ENCODE measurements at regions not wholly inside any gene's neighbourhood (a gene's known extent, or its start where the extent isn't known, plus 50 kb on each side); places are given as distances from the start of the nearest gene placed in this dataset.

DNA sequence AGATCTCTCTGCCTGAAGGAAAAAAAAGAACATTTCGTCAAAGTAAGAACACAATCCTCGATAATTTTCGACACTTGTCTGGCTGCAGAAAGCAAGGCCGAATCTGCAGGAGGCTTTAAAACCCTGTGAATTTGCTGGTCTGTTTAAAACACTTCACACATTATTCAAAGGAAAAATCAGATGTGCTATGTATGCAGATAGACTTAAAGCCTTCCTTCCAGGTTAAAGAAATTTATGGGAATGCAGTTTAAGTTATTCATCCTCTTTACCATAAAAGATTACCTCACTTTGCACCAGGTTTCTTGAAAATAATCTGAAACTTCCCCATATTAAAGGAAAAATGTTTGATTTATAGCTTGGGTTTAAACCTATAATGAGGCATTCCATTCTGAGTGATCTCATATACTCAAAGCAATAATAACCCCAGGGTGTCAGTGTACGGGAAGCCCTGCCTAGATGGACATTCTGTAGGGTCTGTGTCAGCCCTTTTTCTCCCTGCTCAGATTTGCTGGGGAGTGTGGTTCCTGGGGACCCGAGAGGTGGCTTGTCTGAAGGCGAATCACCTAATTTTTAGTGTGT lies 323.5 kb upstream of the SLC24A2 start:
- H3K9me3 Mint-ChIP-seq: peaks cover 31% of the 10 kb centered on the region
- H3K27me3 Mint-ChIP-seq: peaks cover 1% of the 10 kb centered on the region
- peak; percentile 30 for DNase-seq
- no peak overlapping the region for H3K4me3 Mint-ChIP-seq
- no peak overlapping the region for H3K27ac Mint-ChIP-seq
- intact Hi-C loops (cut with micrococcal nuclease): no loop called here
- peaks cover 8% of the 10 kb centered on the region for H3K36me3 Mint-ChIP-seq (ENCODE audit: low read depth)
- no peaks in the 10 kb centered on the region for H3K4me1 Mint-ChIP-seq

DNA sequence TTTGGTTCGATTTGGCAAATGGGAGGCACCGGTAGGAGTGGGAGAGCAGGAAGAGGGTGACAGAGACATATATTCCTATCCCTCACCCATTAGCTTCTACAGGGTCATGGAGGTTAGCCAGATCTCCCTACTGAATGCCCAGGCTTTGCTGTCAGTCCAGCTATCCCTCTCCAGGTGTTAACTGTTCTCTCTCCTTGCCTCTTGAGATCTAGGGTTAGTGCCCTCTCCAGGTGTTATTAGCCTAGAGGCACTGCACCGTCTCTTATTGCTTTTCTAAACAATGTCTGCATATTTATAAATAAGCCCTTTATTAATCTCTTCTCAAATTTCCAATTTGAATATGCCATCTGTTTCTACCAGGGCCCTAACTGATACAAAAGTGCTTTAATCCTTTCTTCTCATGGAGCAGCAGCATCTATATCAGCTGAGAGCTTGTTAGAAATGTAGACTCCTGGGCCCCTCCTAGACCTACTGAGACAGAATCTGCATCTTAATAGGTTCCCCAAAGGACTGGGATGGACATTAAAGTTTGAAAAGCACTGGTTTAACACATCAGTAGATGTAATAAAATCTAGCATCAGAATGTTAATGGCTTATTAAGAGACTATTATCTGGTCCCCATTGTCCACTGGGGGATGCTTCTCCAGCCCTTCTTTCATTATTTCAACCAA lies 322.5 kb upstream of the SLC24A2 start:
- H3K36me3 Mint-ChIP-seq (ENCODE audit: low read depth): peaks cover 8% of the 10 kb centered on the region
- no peaks in the 10 kb centered on the region for H3K4me1 Mint-ChIP-seq
- peaks cover 25% of the 10 kb centered on the region for H3K9me3 Mint-ChIP-seq
- H3K4me3 Mint-ChIP-seq: no peak overlapping the region
- intact Hi-C loops (cut with micrococcal nuclease): no loop called here
- H3K27ac Mint-ChIP-seq: no peak overlapping the region
- H3K27me3 Mint-ChIP-seq: peaks cover 1% of the 10 kb centered on the region
- no peak for DNase-seq

DNA sequence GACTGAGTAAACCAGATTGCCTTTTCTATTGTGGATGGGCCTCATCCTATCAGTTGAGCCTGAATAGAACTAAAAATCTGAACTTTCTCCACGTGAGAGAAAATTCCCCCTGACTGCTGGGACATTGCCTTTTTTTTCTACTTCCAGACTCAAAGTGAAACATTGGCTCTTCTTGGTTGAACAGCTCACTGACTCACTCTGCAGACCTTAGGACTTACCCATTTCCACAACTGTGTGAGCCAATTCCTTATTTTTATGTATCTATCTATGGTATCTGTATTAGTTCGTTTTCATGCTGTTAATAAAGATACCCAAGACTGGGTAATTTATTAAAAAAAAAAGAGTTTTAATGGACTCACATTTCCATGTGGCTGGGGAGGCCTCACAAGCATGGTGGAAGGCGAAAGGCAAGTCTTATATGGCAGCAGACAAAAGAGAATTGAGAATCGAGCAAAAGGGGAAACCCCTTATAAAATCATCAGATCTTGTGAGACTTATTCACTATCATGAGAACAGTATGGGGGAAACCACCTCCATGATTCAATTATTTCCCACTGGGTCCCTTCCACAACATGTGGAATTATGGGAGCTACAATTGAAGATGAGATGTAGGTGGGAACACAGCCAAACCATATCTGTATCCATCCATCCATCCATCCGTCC lies 306.7 kb upstream of the SLC24A2 start:
- Mint-ChIP-seq H3K27me3 (no peaks in the 10 kb centered on the region), H3K36me3 (ENCODE audit: low read depth) (peaks cover 1% of the 10 kb centered on the region), H3K4me1 (no peaks in the 10 kb centered on the region), H3K27ac (no peak overlapping the region), H3K9me3 (peaks cover 28% of the 10 kb centered on the region), H3K4me3 (no peak overlapping the region)
- DNase-seq: no peak
- intact Hi-C loops (cut with micrococcal nuclease): no loop called here

DNA sequence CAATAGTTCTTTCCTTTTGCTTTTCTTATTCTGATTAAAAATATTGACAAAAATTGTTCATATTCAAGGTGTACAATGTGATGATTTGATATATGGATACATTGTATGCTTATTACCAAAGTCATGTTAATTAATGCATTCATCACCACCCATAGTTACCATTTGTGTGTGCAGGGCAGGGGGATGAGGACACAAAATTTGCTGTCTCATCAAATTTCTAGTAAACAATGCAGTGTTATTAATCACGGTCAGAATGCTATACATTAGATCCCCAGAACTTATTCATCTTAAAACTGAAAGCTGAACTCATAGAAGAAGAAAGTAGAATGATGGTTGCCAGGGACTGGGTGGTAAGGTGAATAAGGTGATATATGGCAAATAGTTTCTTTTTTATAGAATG lies 303.7 kb upstream of the SLC24A2 start:
- H3K4me3 Mint-ChIP-seq: no peak overlapping the region
- no peak overlapping the region for H3K27ac Mint-ChIP-seq
- peaks cover 20% of the 10 kb centered on the region for H3K9me3 Mint-ChIP-seq
- H3K4me1 Mint-ChIP-seq: no peaks in the 10 kb centered on the region
- no peak for DNase-seq
- intact Hi-C loops (cut with micrococcal nuclease): no loop called here
- no peaks in the 10 kb centered on the region for H3K27me3 Mint-ChIP-seq
- peaks cover 1% of the 10 kb centered on the region for H3K36me3 Mint-ChIP-seq (ENCODE audit: low read depth)

DNA sequence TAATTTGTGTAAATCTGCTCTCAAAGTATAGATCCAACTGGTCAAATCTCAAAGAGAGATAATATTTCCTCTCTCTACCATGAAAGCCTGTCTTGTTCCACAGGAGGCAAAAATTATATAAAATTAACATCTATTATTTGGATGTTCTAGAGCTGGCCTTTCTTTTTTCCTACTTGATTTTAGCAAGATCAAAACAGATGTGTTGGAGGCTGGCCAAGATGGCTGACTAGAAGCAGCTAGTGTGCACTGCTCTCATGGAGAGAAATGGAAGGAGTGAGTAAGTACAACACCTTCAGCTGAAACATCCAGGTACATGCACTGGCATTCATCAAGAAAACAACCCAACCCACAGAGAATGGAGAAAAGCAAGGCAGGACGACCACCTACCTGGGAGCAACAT lies 298.6 kb upstream of the SLC24A2 start:
- intact Hi-C loops (cut with micrococcal nuclease): no loop called here
- H3K27ac Mint-ChIP-seq: no peak overlapping the region
- H3K4me1 Mint-ChIP-seq: peaks cover 2% of the 10 kb centered on the region
- peaks cover 7% of the 10 kb centered on the region for H3K27me3 Mint-ChIP-seq
- no peak overlapping the region for H3K4me3 Mint-ChIP-seq
- H3K36me3 Mint-ChIP-seq (ENCODE audit: low read depth): peaks cover 1% of the 10 kb centered on the region
- peaks cover 17% of the 10 kb centered on the region for H3K9me3 Mint-ChIP-seq
- DNase-seq: no peak

DNA sequence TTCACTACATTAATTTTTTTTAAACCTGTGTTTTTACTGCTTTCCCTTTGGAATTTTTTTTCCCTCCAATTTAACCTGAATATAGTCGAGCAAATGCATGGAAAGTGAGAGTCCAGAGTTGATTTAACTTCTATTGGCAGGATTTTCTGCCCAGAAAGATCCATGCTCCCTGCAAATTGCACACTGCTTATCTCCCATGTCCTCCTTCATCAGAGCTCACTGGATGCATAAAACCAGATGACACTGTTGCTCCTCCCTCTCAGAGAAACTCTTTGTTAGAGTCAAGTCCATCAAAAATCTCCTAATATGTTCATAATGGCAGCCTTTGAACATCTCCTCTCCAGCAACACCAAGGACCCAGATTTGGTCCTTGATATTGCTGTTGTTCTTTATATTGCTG lies 297.0 kb upstream of the SLC24A2 start:
- no peak overlapping the region for H3K4me3 Mint-ChIP-seq
- peaks cover 2% of the 10 kb centered on the region for H3K4me1 Mint-ChIP-seq
- H3K27ac Mint-ChIP-seq: no peak overlapping the region
- peaks cover 7% of the 10 kb centered on the region for H3K27me3 Mint-ChIP-seq
- DNase-seq: no peak
- no peaks in the 10 kb centered on the region for H3K36me3 Mint-ChIP-seq (ENCODE audit: low read depth)
- H3K9me3 Mint-ChIP-seq: peaks cover 8% of the 10 kb centered on the region
- intact Hi-C loops (cut with micrococcal nuclease): no loop called here

DNA sequence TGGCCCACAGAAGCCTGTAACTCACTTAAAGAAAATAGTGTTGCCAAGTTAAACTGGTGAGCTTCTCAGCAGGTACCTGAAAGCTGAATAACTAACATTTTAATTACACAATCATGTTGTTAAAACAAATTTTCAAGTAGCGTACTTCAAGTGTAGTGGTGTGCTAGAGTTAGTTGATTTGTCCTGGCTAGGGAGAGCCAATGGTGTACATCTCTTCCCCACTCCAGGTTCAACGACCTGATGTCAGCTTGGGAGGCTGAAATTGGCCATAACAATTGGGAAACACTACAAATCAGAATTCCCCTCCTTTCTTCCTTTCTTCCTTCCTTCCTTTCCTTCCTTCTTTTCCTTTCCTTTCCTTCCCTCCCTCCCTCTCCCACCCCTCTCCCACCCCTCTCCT lies 295.3 kb upstream of the SLC24A2 start:
- Mint-ChIP-seq H3K36me3 (ENCODE audit: low read depth) (no peaks in the 10 kb centered on the region), H3K4me3 (no peak overlapping the region), H3K27ac (no peak overlapping the region), H3K27me3 (peaks cover 7% of the 10 kb centered on the region), H3K9me3 (peaks cover 7% of the 10 kb centered on the region), H3K4me1 (peaks cover 2% of the 10 kb centered on the region)
- DNase-seq: no peak
- intact Hi-C loops (cut with micrococcal nuclease): no loop called here

DNA sequence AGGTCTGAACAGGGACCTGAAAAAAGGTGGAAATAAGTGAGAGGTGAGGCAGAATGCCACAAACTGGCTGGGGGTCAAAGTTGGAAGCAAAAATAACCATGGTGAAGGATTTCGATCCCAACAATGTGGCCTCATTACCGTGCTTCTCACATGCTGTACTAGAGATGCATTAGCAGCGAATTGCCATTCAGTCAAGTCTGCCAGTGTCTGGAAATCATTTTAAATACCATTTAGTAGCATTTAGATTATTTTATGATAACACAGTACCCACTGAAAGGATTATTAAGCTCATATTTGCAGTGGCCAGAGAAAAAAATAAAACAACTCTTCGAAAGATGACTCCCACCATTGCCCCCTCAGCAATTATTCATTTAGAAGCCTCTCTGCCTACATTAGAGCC lies 294.6 kb upstream of the SLC24A2 start:
- H3K36me3 Mint-ChIP-seq (ENCODE audit: low read depth): no peaks in the 10 kb centered on the region
- intact Hi-C loops (cut with micrococcal nuclease): no loop called here
- H3K4me3 Mint-ChIP-seq: no peak overlapping the region
- H3K27ac Mint-ChIP-seq: no peak overlapping the region
- H3K4me1 Mint-ChIP-seq: peaks cover 2% of the 10 kb centered on the region
- DNase-seq: peak; percentile 48
- H3K9me3 Mint-ChIP-seq: peaks cover 12% of the 10 kb centered on the region
- peaks cover 10% of the 10 kb centered on the region for H3K27me3 Mint-ChIP-seq

DNA sequence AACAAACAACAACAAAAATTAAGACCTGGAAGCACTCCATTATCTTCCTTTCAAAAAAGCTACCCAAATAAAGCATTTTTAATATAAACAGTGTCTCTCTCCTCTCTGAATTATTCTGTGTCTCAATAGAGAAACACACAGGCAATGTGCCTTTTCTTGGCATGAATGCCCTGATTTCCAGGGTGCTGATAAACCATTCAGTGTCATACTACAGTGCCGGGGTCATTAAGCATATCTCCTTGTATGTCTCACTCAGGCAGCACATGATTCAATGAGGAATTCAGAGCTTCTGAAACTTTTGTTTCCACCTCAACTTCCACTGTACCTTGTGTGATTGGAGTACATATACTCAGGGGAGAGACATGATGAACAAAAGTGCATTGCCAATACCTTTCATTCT lies 294.0 kb upstream of the SLC24A2 start:
- peaks cover 11% of the 10 kb centered on the region for H3K27me3 Mint-ChIP-seq
- peak; percentile 28 for DNase-seq
- H3K27ac Mint-ChIP-seq: no peak overlapping the region
- H3K4me3 Mint-ChIP-seq: no peak overlapping the region
- H3K4me1 Mint-ChIP-seq: peaks cover 2% of the 10 kb centered on the region
- intact Hi-C loops (cut with micrococcal nuclease): no loop called here
- H3K36me3 Mint-ChIP-seq (ENCODE audit: low read depth): no peaks in the 10 kb centered on the region
- H3K9me3 Mint-ChIP-seq: peaks cover 12% of the 10 kb centered on the region

DNA sequence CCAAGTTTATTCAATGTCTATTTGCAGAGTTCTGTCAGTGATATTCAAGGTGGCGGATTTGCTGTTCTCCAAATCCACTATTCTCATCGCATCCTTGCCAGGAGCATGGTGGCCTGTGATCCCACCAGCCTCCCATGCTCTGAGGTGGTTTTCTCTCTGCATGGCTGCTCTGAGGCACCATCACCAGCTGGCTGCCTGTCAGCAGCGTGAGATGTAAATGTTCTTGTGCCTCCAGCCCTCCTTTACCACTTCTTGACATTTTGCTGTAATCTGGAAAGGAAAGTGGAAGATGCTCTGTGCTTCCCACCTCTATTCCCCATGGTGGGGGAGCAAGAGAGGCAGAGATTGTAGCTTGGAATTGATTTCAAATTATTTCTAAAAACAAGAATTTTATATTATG lies 293.6 kb upstream of the SLC24A2 start:
- no peak for DNase-seq
- Mint-ChIP-seq H3K27me3 (peaks cover 11% of the 10 kb centered on the region), H3K4me1 (peaks cover 2% of the 10 kb centered on the region), H3K9me3 (peaks cover 12% of the 10 kb centered on the region), H3K27ac (no peak overlapping the region), H3K36me3 (ENCODE audit: low read depth) (no peaks in the 10 kb centered on the region), H3K4me3 (no peak overlapping the region)
- intact Hi-C loops (cut with micrococcal nuclease): no loop called here

DNA sequence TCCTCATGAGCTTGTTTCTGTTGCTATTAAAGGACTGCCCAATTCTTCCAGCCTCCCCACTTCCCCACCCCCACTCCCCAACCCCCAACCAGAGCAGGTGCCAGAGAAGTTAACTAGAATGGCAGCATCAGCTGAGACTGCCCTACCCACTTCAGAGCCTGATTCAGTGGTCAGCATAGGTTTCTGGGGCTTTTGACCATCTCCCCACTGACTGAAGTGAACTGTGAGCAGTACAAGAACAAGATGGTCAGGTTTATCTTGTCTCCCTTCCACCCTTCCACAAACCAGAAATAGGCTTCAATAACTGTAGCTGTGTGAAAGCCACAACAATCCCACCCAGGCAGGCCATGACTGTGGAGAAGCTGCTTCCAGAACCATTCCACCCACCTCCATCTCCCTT lies 289.4 kb upstream of the SLC24A2 start:
- DNase-seq: no peak
- Mint-ChIP-seq H3K9me3 (peaks cover 14% of the 10 kb centered on the region), H3K27me3 (peaks cover 9% of the 10 kb centered on the region), H3K27ac (no peak overlapping the region), H3K4me1 (no peaks in the 10 kb centered on the region), H3K4me3 (no peak overlapping the region), H3K36me3 (ENCODE audit: low read depth) (no peaks in the 10 kb centered on the region)
- intact Hi-C loops (cut with micrococcal nuclease): no loop called here

DNA sequence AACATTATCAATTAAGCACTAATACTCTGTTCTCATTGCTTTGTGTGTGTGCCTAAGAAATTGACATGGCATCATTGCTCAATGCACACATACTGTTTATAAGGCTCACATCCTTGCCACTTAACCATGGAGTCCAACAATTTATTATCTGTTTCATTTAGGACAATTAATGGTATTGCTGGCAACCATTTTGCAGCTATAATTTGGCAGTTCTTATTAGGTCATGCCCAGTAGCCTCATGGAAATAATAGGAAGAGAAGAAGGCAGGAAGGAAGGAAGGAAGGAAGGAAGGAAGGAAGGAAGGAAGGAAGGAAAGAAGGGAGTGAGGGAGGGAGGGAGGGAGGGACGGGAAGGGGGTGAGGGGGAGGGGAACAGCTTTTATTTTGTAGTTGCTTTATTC lies 285.5 kb upstream of the SLC24A2 start:
- no peaks in the 10 kb centered on the region for H3K36me3 Mint-ChIP-seq (ENCODE audit: low read depth)
- H3K27ac Mint-ChIP-seq: no peak overlapping the region
- peaks cover 15% of the 10 kb centered on the region for H3K9me3 Mint-ChIP-seq
- H3K27me3 Mint-ChIP-seq: peaks cover 9% of the 10 kb centered on the region
- no peak overlapping the region for H3K4me3 Mint-ChIP-seq
- intact Hi-C loops (cut with micrococcal nuclease): no loop called here
- H3K4me1 Mint-ChIP-seq: no peaks in the 10 kb centered on the region
- DNase-seq: no peak

DNA sequence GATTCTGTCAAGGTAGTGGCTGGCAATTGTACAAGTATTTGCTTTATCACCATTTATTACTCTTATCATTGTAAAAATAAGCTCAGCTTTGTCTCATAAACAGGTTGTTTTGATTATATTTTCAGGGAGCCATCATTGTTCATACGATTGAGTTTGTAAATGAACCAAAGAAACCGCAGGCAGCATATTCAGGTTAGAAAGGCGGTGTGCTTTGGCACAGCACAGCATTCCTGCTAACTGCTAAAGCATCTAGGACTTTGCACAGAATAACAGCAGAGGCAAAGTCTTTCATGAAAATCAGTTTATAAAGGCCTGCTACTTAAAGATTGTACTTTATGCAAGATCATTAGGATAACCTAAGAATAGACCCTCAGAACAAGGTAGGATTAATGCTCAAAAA lies 281.5 kb upstream of the SLC24A2 start:
- intact Hi-C loops (cut with micrococcal nuclease): no loop called here
- Mint-ChIP-seq H3K9me3 (peaks cover 10% of the 10 kb centered on the region), H3K36me3 (ENCODE audit: low read depth) (no peaks in the 10 kb centered on the region), H3K27me3 (peaks cover 4% of the 10 kb centered on the region), H3K4me1 (peaks cover 7% of the 10 kb centered on the region), H3K4me3 (no peak overlapping the region), H3K27ac (no peak overlapping the region)
- DNase-seq: no peak

DNA sequence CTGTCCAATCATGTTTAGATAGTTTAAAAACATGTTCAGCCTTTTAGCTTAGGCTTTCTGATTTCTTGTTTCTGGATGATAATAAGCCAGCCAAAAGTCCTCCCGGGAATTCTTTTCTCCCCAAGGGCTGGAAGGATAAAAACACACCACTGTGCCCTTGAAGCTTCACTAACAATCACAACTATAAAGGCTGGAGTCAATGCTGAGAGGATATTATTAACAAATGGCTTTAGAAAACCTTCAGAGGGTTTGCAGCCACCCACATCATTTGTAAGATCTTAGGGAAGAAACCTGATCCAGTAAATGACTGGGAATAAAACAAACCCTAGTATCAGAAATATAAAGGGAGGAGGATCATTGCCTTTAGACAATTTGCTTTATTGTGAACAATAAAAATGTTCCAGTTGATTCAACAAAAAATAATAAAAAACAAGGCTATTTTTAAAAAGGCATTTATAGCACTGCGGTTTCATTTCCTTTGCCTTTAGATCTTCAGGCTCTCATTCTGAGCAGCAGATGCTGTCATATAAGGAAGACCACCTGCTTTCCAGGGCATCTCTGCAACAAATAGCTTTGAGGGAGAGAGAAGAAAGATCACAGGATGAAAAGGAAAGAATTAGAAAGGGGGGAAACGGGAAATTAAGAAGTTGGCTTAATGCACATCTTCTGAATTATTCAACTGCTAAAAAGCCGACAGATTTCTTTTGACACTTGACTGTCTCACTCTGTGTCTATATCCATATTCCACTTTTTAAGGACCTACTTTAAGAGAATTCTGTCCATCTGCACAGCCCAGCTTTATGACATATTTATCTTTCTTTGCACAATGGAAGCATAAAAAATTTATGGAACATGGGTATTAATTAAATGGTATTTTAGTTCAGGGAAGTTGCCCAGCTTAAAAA lies 277.2 kb upstream of the SLC24A2 start:
- no peak for DNase-seq
- Mint-ChIP-seq H3K27ac (no peak overlapping the region), H3K4me1 (peaks cover 10% of the 10 kb centered on the region), H3K9me3 (peaks cover 10% of the 10 kb centered on the region), H3K27me3 (peaks cover 1% of the 10 kb centered on the region), H3K4me3 (no peak overlapping the region), H3K36me3 (ENCODE audit: low read depth) (no peaks in the 10 kb centered on the region)
- intact Hi-C loops (cut with micrococcal nuclease): no loop called here
